Activated CD4-positive, alpha-beta memory T cell treated with anti-CD3 and anti-CD28 coated beads for 36 hours (primary cell): ENCODE measurements at regions not wholly inside any gene's neighbourhood (a gene's known extent, or its start where the extent isn't known, plus 50 kb on each side); places are given as distances from the start of the nearest gene placed in this dataset.
"Not testable (repeated sequence)": the region's sequence is repeated elsewhere in the genome, so short reads cannot be mapped to it uniquely, and the experiment has no call there.

Source experiments
- CTCF ChIA-PET: fragments of 350-600 bp; sonication (Branson Sonifier 250); formaldehyde crosslinking; loops from one replicate; lab custom pipeline; 2021; ENCODE audit warnings: antibody characterized with exemption, inconsistent platforms; lab: Charles Lee
- POLR2A ChIA-PET: fragments of 350-600 bp; sonication (Branson Sonifier 250); formaldehyde crosslinking; loops from one replicate; lab custom pipeline; 2021; ENCODE audit warnings: antibody characterized with exemption; lab: Charles Lee
- DNase-seq: peaks from one replicate; pipeline ENCODE4 v3.0.0-alpha.2; 2020
- H3K27ac Mint-ChIP-seq: one replicate; pipeline ENCODE4 v1.8.0; 2021; ENCODE audit warnings: mixed read lengths
- H3K27me3 Mint-ChIP-seq: one replicate; pipeline ENCODE4 v1.8.0; 2021; ENCODE audit warnings: mixed read lengths
- H3K36me3 Mint-ChIP-seq: one replicate; pipeline ENCODE4 v1.8.0; 2021; ENCODE audit warnings: mixed read lengths
- H3K4me1 Mint-ChIP-seq: one replicate; pipeline ENCODE4 v1.8.0; 2021; ENCODE audit warnings: low read depth, mixed read lengths
- H3K4me3 Mint-ChIP-seq: one replicate; pipeline ENCODE4 v1.8.0; 2021; ENCODE audit warnings: mild to moderate bottlenecking, mixed read lengths
- H3K9me3 Mint-ChIP-seq: one replicate; pipeline ENCODE4 v1.8.0; 2021; ENCODE audit warnings: mixed read lengths
- intact Hi-C: fragments of 100-400 bp; cut with micrococcal nuclease; formaldehyde crosslinking; loops from one replicate; pipeline ENCODE4 v1.15.1; 2023

DNA sequence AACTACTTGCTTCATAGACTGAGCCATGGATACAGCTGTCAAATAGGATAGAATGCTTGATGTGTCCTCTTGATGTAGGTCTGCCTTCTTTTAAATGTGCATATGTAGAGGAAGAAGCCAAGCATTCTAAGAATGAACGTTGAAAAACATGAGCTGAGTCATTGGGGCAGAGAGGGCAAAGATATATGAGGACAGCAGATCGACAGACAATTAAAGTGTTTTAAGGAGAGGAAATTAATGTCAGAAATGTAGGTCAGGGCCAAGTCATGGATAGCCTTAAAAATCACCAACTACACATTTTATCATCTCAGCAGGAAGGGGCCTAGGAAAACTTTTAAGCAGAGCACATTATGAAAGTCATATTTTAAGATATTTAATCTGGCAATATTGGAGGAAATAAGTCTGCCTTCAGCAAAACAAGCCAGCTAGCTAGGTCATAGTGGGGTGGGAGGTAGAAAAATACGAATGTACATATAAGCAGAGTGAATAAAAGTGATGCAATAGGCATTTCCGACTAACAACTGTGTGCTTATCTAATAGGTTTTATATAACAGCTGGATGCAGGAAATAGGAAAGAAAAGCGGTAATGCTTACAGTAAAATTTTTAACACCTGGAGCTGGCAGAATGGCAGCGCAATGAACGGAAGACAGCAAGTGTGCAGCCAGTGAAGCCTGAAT lies 638.3 kb upstream of the TPK1 start:
- H3K4me1 Mint-ChIP-seq, result no peaks in the 10 kb centered on the region
- ChIA-PET CTCF (no interaction called here), POLR2A (no interaction called here)
- H3K36me3 Mint-ChIP-seq, result no peaks in the 10 kb centered on the region
- peaks cover 6% of the 10 kb centered on the region for H3K9me3 Mint-ChIP-seq
- intact Hi-C loops, result no loop called here
- H3K27ac Mint-ChIP-seq, result no peak overlapping the region
- no peak overlapping the region for H3K4me3 Mint-ChIP-seq
- no peak for DNase-seq
- no peaks in the 10 kb centered on the region for H3K27me3 Mint-ChIP-seq

- Mint-ChIP-seq H3K4me1 (no peaks in the 10 kb centered on the region), H3K4me3 (no peak overlapping the region), H3K36me3 (no peaks in the 10 kb centered on the region), H3K27me3 (no peaks in the 10 kb centered on the region), H3K27ac (no peak overlapping the region), H3K9me3 (peaks cover 10% of the 10 kb centered on the region)
- DNase-seq, result no peak
- CTCF ChIA-PET, result no interaction called here
- intact Hi-C loops, result no loop called here
- POLR2A ChIA-PET, result no interaction called here
Observed at GRCh38 chr7:145471883-145472282, 636.0 kb upstream of the TPK1 start.

DNA sequence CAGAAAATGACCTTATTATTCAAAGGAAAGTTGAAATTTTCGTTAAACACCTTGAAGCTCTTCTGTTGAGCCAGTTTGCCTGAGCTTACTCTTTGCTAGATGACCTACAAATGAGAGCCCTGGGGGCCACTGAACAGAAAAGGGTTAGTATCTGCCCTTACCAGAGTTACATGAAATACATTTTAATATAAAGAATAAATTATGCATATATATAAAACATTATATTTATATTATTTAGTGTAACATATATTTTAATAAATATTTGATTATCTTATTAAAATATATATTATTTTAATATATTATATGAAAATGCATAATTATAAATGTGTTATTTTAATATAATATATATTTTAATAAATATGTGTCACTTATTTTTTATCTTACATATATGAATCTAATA lies 628.4 kb upstream of the TPK1 start:
- no peak for DNase-seq
- Mint-ChIP-seq H3K4me1 (no peaks in the 10 kb centered on the region), H3K27me3 (no peaks in the 10 kb centered on the region), H3K36me3 (no peaks in the 10 kb centered on the region), H3K27ac (no peak overlapping the region), H3K4me3 (no peak overlapping the region), H3K9me3 (peaks cover 9% of the 10 kb centered on the region)
- intact Hi-C loops, result no loop called here
- ChIA-PET CTCF (no interaction called here), POLR2A (no interaction called here)

GRCh38 chr7:145462463-145462862 lies 626.6 kb upstream of the TPK1 start:
- ChIA-PET POLR2A (no interaction called here), CTCF (no interaction called here)
- Mint-ChIP-seq H3K27me3 (no peaks in the 10 kb centered on the region), H3K4me3 (no peak overlapping the region), H3K4me1 (no peaks in the 10 kb centered on the region), H3K36me3 (no peaks in the 10 kb centered on the region), H3K9me3 (peaks cover 8% of the 10 kb centered on the region), H3K27ac (no peak overlapping the region)
- no peak for DNase-seq
- intact Hi-C loops, result no loop called here

DNA sequence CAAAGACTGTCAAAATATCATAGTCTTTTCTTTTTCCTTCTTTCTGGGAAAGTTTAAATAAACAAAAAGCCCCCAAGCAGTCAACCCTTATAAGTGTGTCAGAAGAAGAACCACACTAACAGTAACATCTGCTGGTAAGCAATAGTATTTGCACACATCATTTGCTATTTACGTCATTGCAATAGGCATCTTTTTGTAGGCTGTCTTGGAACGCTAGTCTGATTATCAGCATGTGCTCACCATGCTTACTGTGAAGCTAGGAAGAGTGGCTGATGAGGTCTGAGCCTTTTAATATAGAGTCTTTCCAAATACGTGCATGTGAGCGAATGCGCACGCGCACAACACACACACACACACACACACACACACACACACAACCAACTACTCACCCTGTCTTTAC lies 599.0 kb upstream of the TPK1 start:
- CTCF ChIA-PET, result no interaction called here
- Mint-ChIP-seq H3K27me3 (no peaks in the 10 kb centered on the region), H3K36me3 (no peaks in the 10 kb centered on the region), H3K4me3 (no peak overlapping the region), H3K4me1 (no peaks in the 10 kb centered on the region), H3K9me3 (no peaks in the 10 kb centered on the region), H3K27ac (no peak overlapping the region)
- POLR2A ChIA-PET, result no interaction called here
- no peak for DNase-seq
- intact Hi-C loops, result no loop called here

- H3K27me3 Mint-ChIP-seq, result no peaks in the 10 kb centered on the region
- POLR2A ChIA-PET, result no interaction called here
- H3K4me3 Mint-ChIP-seq, result no peak overlapping the region
- peaks cover 4% of the 10 kb centered on the region for H3K9me3 Mint-ChIP-seq
- H3K36me3 Mint-ChIP-seq, result no peaks in the 10 kb centered on the region
- intact Hi-C loops, result no loop called here
- CTCF ChIA-PET, result no interaction called here
- no peak overlapping the region for H3K27ac Mint-ChIP-seq
- H3K4me1 Mint-ChIP-seq, result no peaks in the 10 kb centered on the region
- DNase-seq, result no peak
Observed at GRCh38 chr7:145431834-145432233, 596.0 kb upstream of the TPK1 start.

DNA sequence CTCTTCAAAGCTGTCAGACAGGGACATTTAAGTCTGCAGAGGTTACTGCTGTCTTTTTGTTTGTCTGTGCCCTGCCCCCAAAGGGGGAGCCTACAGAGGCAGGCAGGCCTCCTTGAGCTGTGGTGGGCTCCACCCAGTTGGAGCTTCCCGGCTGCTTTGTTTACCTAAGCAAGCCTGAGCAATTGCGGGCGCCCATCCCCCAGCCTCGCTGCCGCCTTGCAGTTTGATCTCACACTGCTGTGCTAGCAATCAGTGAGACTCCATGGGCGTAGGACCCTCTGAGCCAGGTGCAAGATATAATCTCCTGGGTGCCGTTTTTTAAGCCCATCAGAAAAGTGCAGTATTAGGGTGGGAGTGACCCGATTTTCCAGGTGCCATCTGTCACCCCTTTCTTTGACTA lies 582.6 kb upstream of the TPK1 start:
- H3K27me3 Mint-ChIP-seq, H3K4me3 Mint-ChIP-seq, H3K4me1 Mint-ChIP-seq, CTCF ChIA-PET, DNase-seq, intact Hi-C loops, H3K36me3 Mint-ChIP-seq, POLR2A ChIA-PET, H3K27ac Mint-ChIP-seq: not testable (repeated sequence)
- H3K9me3 Mint-ChIP-seq, result peaks cover 18% of the 10 kb centered on the region

- DNase-seq, result no peak
- H3K36me3 Mint-ChIP-seq, result no peaks in the 10 kb centered on the region
- ChIA-PET CTCF (no interaction called here), POLR2A (no interaction called here)
- no peaks in the 10 kb centered on the region for H3K27me3 Mint-ChIP-seq
- H3K4me1 Mint-ChIP-seq, result no peaks in the 10 kb centered on the region
- H3K4me3 Mint-ChIP-seq, result no peak overlapping the region
- no peak overlapping the region for H3K27ac Mint-ChIP-seq
- H3K9me3 Mint-ChIP-seq, result peaks cover 9% of the 10 kb centered on the region
- intact Hi-C loops, result no loop called here
Observed at GRCh38 chr7:145411066-145411465, 575.2 kb upstream of the TPK1 start.

DNA sequence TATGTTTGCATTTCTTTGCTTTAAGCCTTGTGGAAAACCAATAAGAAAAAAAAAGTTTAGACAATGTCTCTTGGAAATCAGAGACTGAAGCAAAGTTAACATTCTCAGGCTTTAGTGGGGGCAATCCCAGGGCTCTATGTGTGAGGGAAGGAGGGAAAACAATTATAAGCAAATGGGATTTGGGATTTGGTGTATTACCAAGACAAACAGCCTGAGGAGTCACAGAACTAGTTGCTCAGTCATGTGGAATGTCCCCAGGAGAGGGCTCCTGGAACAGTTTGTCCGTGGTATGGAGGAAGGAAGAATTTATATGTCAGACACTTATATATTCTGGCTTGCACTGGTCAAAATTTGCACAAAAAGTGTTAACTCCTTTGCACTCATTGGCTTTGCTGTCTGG lies 562.9 kb upstream of the TPK1 start:
- Mint-ChIP-seq H3K9me3 (peaks cover 7% of the 10 kb centered on the region), H3K4me1 (no peaks in the 10 kb centered on the region), H3K36me3 (no peaks in the 10 kb centered on the region), H3K27me3 (no peaks in the 10 kb centered on the region), H3K4me3 (no peak overlapping the region), H3K27ac (no peak overlapping the region)
- ChIA-PET CTCF (no interaction called here), POLR2A (no interaction called here)
- DNase-seq, result no peak
- intact Hi-C loops, result no loop called here

- H3K9me3 Mint-ChIP-seq, result peaks cover 7% of the 10 kb centered on the region
Observed at GRCh38 chr7:145394126-145394525, 558.3 kb upstream of the TPK1 start.

GRCh38 chr7:145382762-145383161 lies 546.9 kb upstream of the TPK1 start:
- Mint-ChIP-seq H3K27me3 (no peaks in the 10 kb centered on the region), H3K9me3 (peaks cover 12% of the 10 kb centered on the region), H3K4me3 (no peak overlapping the region), H3K4me1 (no peaks in the 10 kb centered on the region), H3K36me3 (no peaks in the 10 kb centered on the region), H3K27ac (no peak overlapping the region)
- POLR2A ChIA-PET, result no interaction called here
- DNase-seq, result no peak
- intact Hi-C loops, result no loop called here
- CTCF ChIA-PET, result no interaction called here

More at GRCh38 chr7:145394126-145394525, 558.3 kb upstream of the TPK1 start:
- no peaks in the 10 kb centered on the region for H3K27me3 Mint-ChIP-seq
- H3K36me3 Mint-ChIP-seq, result no peaks in the 10 kb centered on the region
- no peaks in the 10 kb centered on the region for H3K4me1 Mint-ChIP-seq
- no peak for DNase-seq
- no peak overlapping the region for H3K27ac Mint-ChIP-seq
- CTCF ChIA-PET, result interaction anchor here (0.6 to 0.8 kb wide), 2 partner anchors 25 to 165 kb away, joined by 3 read pairs; no protein-coding TSS in a partner anchor
- intact Hi-C loops, result no loop called here
- POLR2A ChIA-PET, result no interaction called here
- no peak overlapping the region for H3K4me3 Mint-ChIP-seq

DNA sequence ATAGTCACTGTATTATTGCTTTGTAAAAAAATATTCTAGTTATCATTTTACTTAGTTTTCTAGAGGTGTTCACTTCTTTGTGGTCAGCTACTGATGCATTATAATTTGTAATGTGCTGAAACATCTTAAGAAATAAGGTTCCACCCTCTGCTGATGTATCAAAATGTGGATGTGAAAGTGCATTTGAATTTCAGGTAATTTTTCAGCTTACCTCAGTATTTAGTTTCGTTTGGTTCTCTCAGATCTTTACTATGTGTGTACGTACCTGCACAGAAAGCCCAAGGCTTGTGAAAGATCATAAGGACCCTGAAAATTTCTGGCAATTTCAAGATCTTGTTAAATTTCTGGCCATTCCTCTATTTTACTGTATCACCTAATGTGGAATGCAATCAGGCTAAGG lies 542.3 kb upstream of the TPK1 start:
- intact Hi-C loops, result no loop called here
- Mint-ChIP-seq H3K4me3 (no peak overlapping the region), H3K4me1 (no peaks in the 10 kb centered on the region), H3K9me3 (no peaks in the 10 kb centered on the region), H3K27ac (no peak overlapping the region), H3K27me3 (no peaks in the 10 kb centered on the region), H3K36me3 (no peaks in the 10 kb centered on the region)
- CTCF ChIA-PET, result no interaction called here
- no peak for DNase-seq
- POLR2A ChIA-PET, result no interaction called here

DNA sequence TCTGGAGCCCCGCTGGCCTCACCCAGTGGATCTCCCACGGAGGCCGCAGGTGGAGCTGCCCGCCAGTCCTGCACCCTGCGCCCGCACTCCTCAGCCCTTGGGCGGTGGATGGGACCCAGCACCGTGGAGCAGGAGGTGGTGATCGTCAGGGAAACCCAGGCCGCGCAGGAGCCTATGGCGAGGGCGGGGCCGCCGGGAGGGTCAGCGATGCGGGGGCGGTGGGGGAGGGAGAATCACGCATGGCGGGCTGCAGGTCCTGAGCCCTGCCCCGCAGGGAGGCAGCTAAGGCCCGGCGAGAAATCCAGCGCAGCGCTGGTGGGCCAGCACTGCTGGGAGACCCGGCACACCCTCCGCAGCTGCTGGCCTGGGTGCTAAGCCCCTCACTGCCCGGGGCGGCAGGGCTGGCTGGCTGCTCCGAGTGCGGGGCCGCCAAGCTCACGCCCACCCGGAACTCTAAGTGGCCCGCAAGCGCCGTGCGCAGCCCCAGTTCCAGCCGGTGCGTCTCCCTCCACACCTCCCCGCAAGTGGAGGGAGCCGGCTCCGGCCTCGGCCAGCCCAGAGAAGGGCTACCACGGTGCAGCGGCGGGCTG lies 524.8 kb upstream of the TPK1 start:
- POLR2A ChIA-PET, result no interaction called here
- H3K4me3 Mint-ChIP-seq, result no peak overlapping the region
- intact Hi-C loops, result no loop called here
- CTCF ChIA-PET, result no interaction called here
- H3K4me1 Mint-ChIP-seq, result no peaks in the 10 kb centered on the region
- H3K27me3 Mint-ChIP-seq, result no peaks in the 10 kb centered on the region
- H3K9me3 Mint-ChIP-seq, result peaks cover 12% of the 10 kb centered on the region
- H3K27ac Mint-ChIP-seq, result no peak overlapping the region
- DNase-seq, result no peak
- no peaks in the 10 kb centered on the region for H3K36me3 Mint-ChIP-seq
